Panc1 (cell line): ENCODE measurements at regions not wholly inside any gene's neighbourhood (a gene's known extent, or its start where the extent isn't known, plus 50 kb on each side); places are given as distances from the start of the nearest gene placed in this dataset.

Experiments
- ATAC-seq: fragments of 200-7000 bp; cut with Tn5 transposase; 2 replicates; pipeline ENCODE4 v1.9.1; 2020; ENCODE audit warnings: mild to moderate bottlenecking, moderate library complexity
- BruUV-seq: library from RNA; stranded (reverse); fragments of 400-500 nt; replicated peaks from 2 replicates; lab custom pipeline; 2021; lab: Mats Ljungman, UMichigan
- CTCF ChIA-PET: fragments of 300-600 bp; sonication (Branson Sonifier 250); formaldehyde crosslinking; loops from one replicate; lab custom pipeline; 2022; ENCODE audit warnings: antibody characterized with exemption; lab: Charles Lee
- POLR2A ChIA-PET: fragments of 300-600 bp; sonication (Branson Sonifier 250); formaldehyde crosslinking; loops from one replicate; lab custom pipeline; 2022; ENCODE audit warnings: antibody characterized with exemption; lab: Charles Lee
- DNase-seq: peaks from one replicate; pipeline ENCODE4 v3.0.0-alpha.2; 2010; ENCODE audit warnings: low read depth, low spot score
- H3K27ac ChIP-seq: 2 replicates; pipeline ENCODE4 v1.5.1; 2011; ENCODE audit warnings: mild to moderate bottlenecking, low read length, inconsistent platforms
- H3K27me3 ChIP-seq: fragments of 200-500 bp; sonication (Bioruptor generic); 2 replicates; pipeline ENCODE4 v1.6.0; 2014; ENCODE audit warnings: low read length, inconsistent platforms; ENCODE audit not compliant: control insufficient read depth, insufficient read depth
- H3K36me3 ChIP-seq: fragments of 200-500 bp; sonication (Bioruptor generic); 2 replicates; pipeline ENCODE4 v1.5.1; 2014; ENCODE audit warnings: inconsistent platforms, mild to moderate bottlenecking, low read length, moderate library complexity; ENCODE audit not compliant: control insufficient read depth, insufficient read depth
- H3K4me1 ChIP-seq: 2 replicates; pipeline ENCODE4 v1.5.1; 2011; ENCODE audit warnings: inconsistent platforms, mild to moderate bottlenecking, low read length, moderate library complexity; ENCODE audit not compliant: control insufficient read depth, insufficient read depth
- H3K4me3 ChIP-seq, 2 experiments: 2 replicates each; pipeline ENCODE4 v1.5.1; 2011 to 2012; ENCODE audit warnings: low read depth in 2 of 2, low read length in 2 of 2, mild to moderate bottlenecking in 2 of 2, inconsistent platforms in 1 of 2, moderate library complexity in 1 of 2
- H3K9me3 ChIP-seq: fragments of 200-500 bp; sonication (Bioruptor generic); 2 replicates; pipeline ENCODE4 v1.5.1; 2014; ENCODE audit warnings: low read depth, mild to moderate bottlenecking, inconsistent platforms, low read length, moderate library complexity; ENCODE audit not compliant: control insufficient read depth, insufficient read depth
- CTCF ChIP-seq: fragments of 450-650 bp; IDR thresholded peaks from 2 replicates; pipeline ENCODE4 v1.5.1; 2017; ENCODE audit warnings: mild to moderate bottlenecking
- POLR2AphosphoS5 ChIP-seq: IDR thresholded peaks from 2 replicates; pipeline ENCODE4 v1.6.1; 2012; ENCODE audit warnings: mild to moderate bottlenecking, low read depth, low read length, moderate library complexity
- REST ChIP-seq, 2 experiments: IDR thresholded peaks; 2 replicates each; pipeline ENCODE4 v1.6.1; 2011 to 2012; ENCODE audit warnings: low read depth in 2 of 2, control low read depth in 1 of 2, low read length in 1 of 2, mild to moderate bottlenecking in 1 of 2, moderate library complexity in 1 of 2; ENCODE audit not compliant: insufficient read depth in 1 of 2
- SIN3A ChIP-seq: IDR thresholded peaks from 2 replicates; pipeline ENCODE4 v1.6.1; 2012; ENCODE audit warnings: low read depth, mild to moderate bottlenecking, low read length, moderate library complexity, borderline replicate concordance; ENCODE audit not compliant: insufficient read depth
- TCF7L2 ChIP-seq: IDR thresholded peaks from 2 replicates; pipeline ENCODE4 v1.6.1; 2011; ENCODE audit warnings: mild to moderate bottlenecking, low read depth, low read length, inconsistent platforms
- in situ Hi-C: cut with HindIII; loops from 2 replicates; pipeline ENCODE4 v1.10.0; 2016; ENCODE audit warnings: low sequenced_read_pairs, low pct_unique_long_range_greater_than_20kb
- intact Hi-C: fragments of 100-400 bp; cut with micrococcal nuclease; formaldehyde crosslinking; loops from one replicate; pipeline ENCODE4 v1.10.0; 2022; ENCODE audit not compliant: unreplicated experiment

DNA sequence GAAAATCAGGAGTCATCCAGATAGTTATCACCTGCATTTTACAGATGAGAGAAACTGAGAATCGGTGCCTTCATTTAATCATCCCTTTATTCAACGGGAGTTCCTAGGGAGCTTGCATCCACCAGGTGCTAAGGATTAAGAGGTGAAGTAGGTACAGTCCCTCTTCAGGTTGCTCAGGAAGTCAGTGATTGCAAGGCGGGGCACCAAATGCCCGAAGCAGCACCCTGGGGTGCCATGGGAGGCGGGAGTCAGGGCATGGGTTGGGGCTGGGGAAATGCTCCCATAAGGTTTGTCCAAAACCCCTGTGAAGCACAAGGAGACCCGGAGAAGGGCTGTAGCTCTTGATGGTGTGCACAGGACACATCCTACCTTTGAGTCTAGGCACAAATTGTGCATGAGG, 98.8 kb upstream of the KLF4 start:
- POLR2A ChIA-PET = no interaction called here
- DNase-seq = no peak
- CTCF ChIA-PET = no interaction called here
- no peak for ATAC-seq
- H3K36me3 ChIP-seq = no peaks in the 10 kb centered on the region
- no peaks in the 10 kb centered on the region for H3K27me3 ChIP-seq
- TF ChIP-seq REST (IDR thresholded peaks at IDR 0.05; ENCODE audit: insufficient read depth in 1 of 2, low read depth in 2 of 2, low read length in 1 of 2) = no peak
- no peak for TF ChIP-seq POLR2AphosphoS5
- TF ChIP-seq SIN3A = no peak
- TF ChIP-seq CTCF = no peak
- TF ChIP-seq TCF7L2 = no peak
- no peak overlapping the region for H3K4me3 ChIP-seq
- H3K27ac ChIP-seq = no peak overlapping the region
- in situ Hi-C loops = no loop called here
- H3K4me1 ChIP-seq = no peaks in the 10 kb centered on the region
- no TSS peak for BruUV-seq
- no peaks in the 10 kb centered on the region for H3K9me3 ChIP-seq
- intact Hi-C loops = no loop called here

DNA sequence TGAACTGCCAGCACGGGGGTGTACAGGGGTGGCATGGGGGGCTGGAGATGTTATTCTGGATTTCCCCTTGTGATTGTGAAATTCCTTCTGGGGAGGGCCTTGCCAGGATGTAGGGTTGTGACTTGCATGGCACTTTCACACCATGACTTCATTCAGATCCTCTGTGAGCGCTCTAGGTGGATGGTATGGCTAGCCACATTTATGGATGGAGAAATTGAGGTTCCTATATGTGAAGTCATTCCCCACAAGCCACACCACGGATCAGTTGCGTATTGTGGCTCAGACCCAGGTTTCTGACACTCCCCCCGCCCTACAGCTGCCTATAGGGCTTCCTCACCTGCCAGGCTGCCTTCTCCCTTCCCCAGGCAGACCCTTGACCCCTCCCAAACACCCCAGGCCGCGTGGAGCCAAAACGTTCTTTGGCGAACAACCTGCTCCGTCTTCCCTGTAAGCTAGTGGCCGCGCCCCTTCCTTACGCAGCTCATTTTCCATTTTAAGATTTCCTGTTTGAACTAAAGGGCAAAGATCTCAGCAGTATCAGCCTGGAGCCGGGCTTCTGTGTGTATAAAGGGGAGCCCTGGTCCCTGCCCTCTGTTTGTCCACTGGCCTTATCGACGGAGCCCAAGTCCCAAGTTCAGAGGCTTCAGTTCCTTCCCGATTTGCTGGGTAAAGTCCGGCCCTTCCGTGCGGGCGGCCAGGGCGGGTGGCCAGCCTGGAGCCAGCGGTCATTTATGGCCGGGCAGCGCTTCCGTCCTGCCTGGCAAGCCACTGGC, 97.8 kb upstream of the KLF4 start:
- Histone ChIP-seq H3K9me3 (no peaks in the 10 kb centered on the region), H3K27me3 (no peaks in the 10 kb centered on the region), H3K27ac (peak overlapping the region; percentile 23; the same call in 1 of the 2 replicates), H3K4me3 (peak overlapping the region; percentile 30 to 51), H3K4me1 (no peaks in the 10 kb centered on the region), H3K36me3 (no peaks in the 10 kb centered on the region)
- ATAC-seq (peak; percentile 65), DNase-seq (no peak)
- POLR2A ChIA-PET = no interaction called here
- in situ Hi-C loops (no loop called here), intact Hi-C loops (no loop called here)
- TF ChIP-seq POLR2AphosphoS5 (no peak), SIN3A (no peak), TCF7L2 (no peak), REST (IDR thresholded peaks at IDR 0.05; ENCODE audit: insufficient read depth in 1 of 2, low read depth in 2 of 2, low read length in 1 of 2) (no peak), CTCF (no peak)
- BruUV-seq = no TSS peak
- CTCF ChIA-PET = no interaction called here
